RWPE1 (cell line): ENCODE measurements at regions not wholly inside any gene's neighbourhood (a gene's known extent, or its start where the extent isn't known, plus 50 kb on each side); places are given as distances from the start of the nearest gene placed in this dataset.
"Not testable (repeated sequence)": the region's sequence is repeated elsewhere in the genome, so short reads cannot be mapped to it uniquely, and the experiment has no call there.

Experiments
- CTCF ChIA-PET: fragments of 350-600 bp; sonication (Branson Sonifier 250); formaldehyde crosslinking; extraction: SDS; loops from one replicate; lab custom pipeline; 2021; lab: Yijun Ruan, JAX
- POLR2A ChIA-PET: fragments of 400-600 bp; formaldehyde crosslinking; extraction: SDS; loops from one replicate; lab custom pipeline; 2020; ENCODE audit warnings: antibody characterized with exemption; ENCODE audit not compliant: low non-redundant PET; lab: Yijun Ruan, JAX
- DNase-seq: peaks from one replicate; pipeline ENCODE4 v3.0.0; 2012; ENCODE audit warnings: low spot score
- H3K27ac ChIP-seq: fragments of 450-650 bp; 2 replicates; pipeline ENCODE4 v1.5.1; 2017
- CTCF ChIP-seq: fragments of 450-650 bp; conservative IDR thresholded peaks from 2 replicates; pipeline ENCODE4 v1.5.1; 2017; ENCODE audit warnings: low read depth, mild to moderate bottlenecking

DNA sequence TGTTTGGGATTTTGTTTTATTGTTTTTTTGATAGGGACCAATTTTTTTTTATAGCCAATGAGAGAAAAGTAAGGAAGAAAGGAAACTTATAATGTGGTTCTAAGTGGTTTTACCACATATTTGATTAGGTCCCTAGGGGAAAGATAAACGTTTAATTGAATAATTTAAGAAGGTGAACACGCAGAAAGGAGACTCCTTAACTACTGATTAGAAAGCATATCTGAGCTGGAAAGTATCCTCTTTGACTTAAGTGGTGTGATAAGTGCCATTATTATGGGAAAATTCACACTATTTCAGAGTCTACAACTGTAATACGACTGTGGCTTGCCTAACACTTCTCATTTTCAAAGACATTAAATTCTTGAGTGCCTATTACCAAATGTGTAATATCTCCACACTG, 106.5 kb upstream of the GRAMD1B start:
- no peak for DNase-seq
- POLR2A ChIA-PET: no interaction called here
- CTCF ChIA-PET: no interaction called here
- no peak overlapping the region for H3K27ac ChIP-seq
- TF ChIP-seq CTCF: no peak

GRCh38 chr11:123321636-123322035, 108.4 kb upstream of the GRAMD1B start:
- DNase-seq: no peak
- no peak overlapping the region for H3K27ac ChIP-seq
- CTCF ChIA-PET: no interaction called here
- TF ChIP-seq CTCF: no peak
- POLR2A ChIA-PET: no interaction called here

GRCh38 chr11:123318623-123319022, 111.4 kb upstream of the GRAMD1B start:
- CTCF ChIA-PET: no interaction called here
- no peak overlapping the region for H3K27ac ChIP-seq
- no peak for TF ChIP-seq CTCF

GRCh38 chr11:123318132-123318531, 111.9 kb upstream of the GRAMD1B start:
- CTCF ChIA-PET, POLR2A ChIA-PET, DNase-seq, H3K27ac ChIP-seq: not testable (repeated sequence)

More at GRCh38 chr11:123318623-123319022, 111.4 kb upstream of the GRAMD1B start:
- POLR2A ChIA-PET: no interaction called here
- DNase-seq: no peak

GRCh38 chr11:123316003-123316402, 114.1 kb upstream of the GRAMD1B start:
- no peak for TF ChIP-seq CTCF
- no peak overlapping the region for H3K27ac ChIP-seq
- DNase-seq: no peak
- CTCF ChIA-PET: interaction anchor here (1.2 kb wide), 1 partner anchor 15 kb away, joined by 4 read pairs; no protein-coding TSS in a partner anchor
- POLR2A ChIA-PET: no interaction called here

- DNase-seq: no peak
- H3K27ac ChIP-seq: no peak overlapping the region
- TF ChIP-seq CTCF: no peak
- POLR2A ChIA-PET: no interaction called here
- CTCF ChIA-PET: no interaction called here
These were observed 115.1 kb upstream of the GRAMD1B start for GRCh38 chr11:123314972-123315371.

- no peak for TF ChIP-seq CTCF
- no peak for DNase-seq
- ChIA-PET POLR2A (no interaction called here), CTCF (no interaction called here)
- H3K27ac ChIP-seq: no peak overlapping the region
These were observed 116.8 kb upstream of the GRAMD1B start for GRCh38 chr11:123313262-123313661.
